ENCODE measurements at regions not wholly inside any gene's neighbourhood (a gene's known extent, or its start where the extent isn't known, plus 50 kb on each side); places are given as distances from the start of the nearest gene placed in this dataset.
"Not testable (repeated sequence)": the region's sequence is repeated elsewhere in the genome, so short reads cannot be mapped to it uniquely, and the experiment has no call there.

- Histone ChIP-seq H3K9ac (ENCODE audit: low read depth, low read length) (peak overlapping the region; percentile 58; the same call in 1 of the 2 replicates), H3K4me1 (ENCODE audit: insufficient read depth, low read length) (peaks cover 32% of the 10 kb centered on the region), H3K4me3 (ENCODE audit: low read length) (no peak overlapping the region), H3K9me3 (ENCODE audit: insufficient read depth, low read depth, low read length) (0 out of 2 replicates have a peak, but pooled peaks cover 2% of the 10 kb centered on the region), H3K36me3 (ENCODE audit: insufficient read depth, low read length) (no peaks in the 10 kb centered on the region), H3K27me3 (ENCODE audit: insufficient read depth, low read length) (no peaks in the 10 kb centered on the region), H3K27ac (ENCODE audit: low read depth, low read length) (0 out of 2 replicates have a peak overlapping the region, but pooled peaks have one; percentile 8)
- 88% methylated on average over 2 of the region's 2 CpGs for WGBS
Observed at GRCh38 chr9:82808478-82808877, 254.5 kb downstream of the RASEF start.

DNA sequence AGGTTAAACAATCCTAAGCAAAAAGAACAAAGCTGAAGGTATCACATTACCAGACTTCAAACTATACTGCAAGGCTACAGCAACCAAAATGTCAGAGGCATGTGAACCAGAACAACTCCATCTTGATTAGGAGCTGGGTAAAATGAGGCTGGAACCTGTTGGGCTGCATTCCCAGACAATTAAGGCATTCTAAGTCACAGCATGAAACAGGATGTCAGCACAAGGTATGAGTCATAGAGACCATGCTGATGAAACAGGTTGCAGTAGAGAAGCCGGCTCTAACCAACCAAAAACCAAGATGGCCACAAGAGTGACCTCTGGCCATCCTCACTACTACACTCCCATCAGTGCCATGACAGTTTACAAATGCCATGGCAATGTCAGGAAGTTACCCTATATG is 252.0 kb downstream of the RASEF start:
- 100% methylated on average over 1 of the region's 1 CpG for WGBS

DNA sequence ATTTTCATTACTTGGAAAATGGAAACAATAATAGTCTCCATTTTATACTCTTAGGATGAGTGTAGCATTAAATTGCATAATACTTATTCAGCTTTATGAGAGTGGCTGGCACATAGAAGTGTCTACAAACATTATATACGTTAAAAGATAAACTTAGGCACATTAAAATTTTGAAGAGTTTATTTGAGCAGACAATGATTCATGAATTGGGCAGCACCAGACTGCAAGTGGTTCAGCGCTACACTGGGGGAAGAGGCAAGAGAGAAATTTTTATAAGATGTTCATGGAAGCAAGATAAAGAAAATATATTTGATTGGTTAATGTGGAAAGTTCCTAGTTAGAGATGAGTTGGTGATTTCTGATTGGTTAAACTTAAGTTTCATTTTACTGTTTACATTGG is 243.7 kb downstream of the RASEF start:
- 97% methylated on average over 2 of the region's 2 CpGs for WGBS

More for the DNA sequence above, 252.0 kb downstream of the RASEF start:
- Histone ChIP-seq H3K9ac (ENCODE audit: low read depth, low read length) (0 out of 2 replicates have a peak overlapping the region, but pooled peaks have one; percentile 30), H3K36me3 (ENCODE audit: insufficient read depth, low read length) (no peaks in the 10 kb centered on the region), H3K27me3 (ENCODE audit: insufficient read depth, low read length) (no peaks in the 10 kb centered on the region), H3K4me3 (ENCODE audit: low read length) (no peak overlapping the region), H3K27ac (ENCODE audit: low read depth, low read length) (peak overlapping the region; percentile 61; the same call in 1 of the 2 replicates), H3K4me1 (ENCODE audit: insufficient read depth, low read length) (peaks cover 32% of the 10 kb centered on the region), H3K9me3 (ENCODE audit: insufficient read depth, low read depth, low read length) (0 out of 2 replicates have a peak, but pooled peaks cover 2% of the 10 kb centered on the region)

DNA sequence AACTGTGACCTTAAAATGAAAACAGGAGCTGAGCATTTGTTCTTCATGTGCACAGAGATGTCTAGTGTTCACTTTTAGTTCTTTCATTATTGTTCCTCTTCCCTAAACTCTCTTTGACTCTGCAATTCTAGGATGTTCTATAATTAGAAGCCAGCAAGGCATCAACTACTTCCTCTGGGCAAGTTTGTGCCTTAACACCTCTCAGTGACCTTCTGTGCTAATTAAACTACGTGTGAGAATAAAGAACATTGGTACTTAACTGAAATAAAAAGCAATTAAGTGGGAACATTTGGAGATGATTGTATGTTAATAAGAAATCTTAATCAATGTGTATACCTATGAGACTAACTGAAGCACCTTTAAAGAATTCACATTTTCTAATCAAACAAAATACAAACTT is 242.8 kb downstream of the RASEF start:
- Histone ChIP-seq H3K9ac (ENCODE audit: low read depth, low read length) (no peak overlapping the region), H3K27ac (ENCODE audit: low read depth, low read length) (no peak overlapping the region)
- whole genome bisulfite sequencing, result 89% methylated on average over 1 of the region's 1 CpG

More for the DNA sequence above, 243.7 kb downstream of the RASEF start:
- no peak overlapping the region for H3K4me3 ChIP-seq (ENCODE audit: low read length)
- no peaks in the 10 kb centered on the region for H3K27me3 ChIP-seq (ENCODE audit: insufficient read depth, low read length)
- no peak overlapping the region for H3K27ac ChIP-seq (ENCODE audit: low read depth, low read length)
- H3K36me3 ChIP-seq (ENCODE audit: insufficient read depth, low read length), result peaks cover 6% of the 10 kb centered on the region; the same call in 1 of the 2 replicates
- H3K4me1 ChIP-seq (ENCODE audit: insufficient read depth, low read length), result no peaks in the 10 kb centered on the region
- H3K9ac ChIP-seq (ENCODE audit: low read depth, low read length), result no peak overlapping the region
- H3K9me3 ChIP-seq (ENCODE audit: insufficient read depth, low read depth, low read length), result peaks cover 9% of the 10 kb centered on the region; the same call in 1 of the 2 replicates

GRCh38 chr9:82829818-82830217 is 233.1 kb downstream of the RASEF start:
- peaks cover 8% of the 10 kb centered on the region; the same call in 1 of the 2 replicates for H3K9me3 ChIP-seq (ENCODE audit: insufficient read depth, low read depth, low read length)
- H3K36me3 ChIP-seq (ENCODE audit: insufficient read depth, low read length), result peaks cover 21% of the 10 kb centered on the region
- no peak overlapping the region for H3K9ac ChIP-seq (ENCODE audit: low read depth, low read length)
- H3K4me1 ChIP-seq (ENCODE audit: insufficient read depth, low read length), result no peaks in the 10 kb centered on the region
- WGBS, result 68% methylated on average over 4 of the region's 4 CpGs
- H3K4me3 ChIP-seq (ENCODE audit: low read length), result no peak overlapping the region
- no peak overlapping the region for H3K27ac ChIP-seq (ENCODE audit: low read depth, low read length)
- H3K27me3 ChIP-seq (ENCODE audit: insufficient read depth, low read length), result no peaks in the 10 kb centered on the region

More for the DNA sequence above, 242.8 kb downstream of the RASEF start:
- no peaks in the 10 kb centered on the region for H3K27me3 ChIP-seq (ENCODE audit: insufficient read depth, low read length)
- no peak overlapping the region for H3K4me3 ChIP-seq (ENCODE audit: low read length)
- peaks cover 11% of the 10 kb centered on the region for H3K9me3 ChIP-seq (ENCODE audit: insufficient read depth, low read depth, low read length)
- H3K36me3 ChIP-seq (ENCODE audit: insufficient read depth, low read length), result peaks cover 11% of the 10 kb centered on the region; the same call in 1 of the 2 replicates
- H3K4me1 ChIP-seq (ENCODE audit: insufficient read depth, low read length), result no peaks in the 10 kb centered on the region

- H3K36me3 ChIP-seq (ENCODE audit: insufficient read depth, low read length), result no peaks in the 10 kb centered on the region
- peaks cover 12% of the 10 kb centered on the region for H3K4me1 ChIP-seq (ENCODE audit: insufficient read depth, low read length)
- H3K9me3 ChIP-seq (ENCODE audit: insufficient read depth, low read depth, low read length), result no peaks in the 10 kb centered on the region
- WGBS, result no CpG with 5 or more reads among the region's 2 CpGs
- no peak overlapping the region for H3K4me3 ChIP-seq (ENCODE audit: low read length)
- no peak overlapping the region for H3K27ac ChIP-seq (ENCODE audit: low read depth, low read length)
- H3K27me3 ChIP-seq (ENCODE audit: insufficient read depth, low read length), result no peaks in the 10 kb centered on the region
- no peak overlapping the region for H3K9ac ChIP-seq (ENCODE audit: low read depth, low read length)
Observed at GRCh38 chr9:82865524-82865923, 197.4 kb downstream of the RASEF start.

DNA sequence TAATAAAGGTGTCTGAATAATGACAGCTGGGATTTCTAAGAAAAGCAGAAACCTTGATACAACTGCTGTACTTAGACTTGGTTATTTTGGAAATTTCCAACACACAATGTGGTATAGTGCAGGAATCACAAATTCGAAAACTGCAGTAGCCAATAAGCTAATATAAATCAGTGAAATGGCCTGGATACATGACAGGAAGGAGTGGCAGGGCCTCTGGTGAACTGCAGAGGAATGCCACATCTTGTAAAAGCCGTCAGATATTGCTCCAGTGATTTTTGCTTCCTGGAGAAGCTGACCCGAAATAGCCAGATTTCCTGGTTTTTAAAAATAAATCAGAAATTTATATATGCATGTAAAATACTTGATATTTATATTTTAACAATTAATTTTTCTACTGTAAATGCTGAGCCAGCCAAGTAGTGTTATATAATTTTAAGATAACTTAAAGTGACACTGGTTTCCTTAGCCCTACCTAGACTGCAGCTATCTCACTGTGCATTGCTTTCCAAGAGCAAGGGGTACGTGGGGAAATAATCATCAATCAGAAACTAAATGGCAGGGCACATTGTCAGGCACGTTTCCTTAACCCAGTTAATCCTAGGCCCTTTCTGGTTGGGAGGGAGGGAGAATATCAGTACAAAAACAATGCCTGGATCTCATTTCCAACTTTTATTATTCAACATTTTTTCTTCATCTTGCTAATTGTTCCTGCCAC is 182.4 kb downstream of the RASEF start:
- Histone ChIP-seq H3K9me3 (ENCODE audit: insufficient read depth, low read depth, low read length) (no peaks in the 10 kb centered on the region), H3K4me3 (ENCODE audit: low read length) (no peak overlapping the region), H3K36me3 (ENCODE audit: insufficient read depth, low read length) (0 out of 2 replicates have a peak, but pooled peaks cover 5% of the 10 kb centered on the region), H3K27me3 (ENCODE audit: insufficient read depth, low read length) (no peaks in the 10 kb centered on the region), H3K9ac (ENCODE audit: low read depth, low read length) (no peak overlapping the region), H3K4me1 (ENCODE audit: insufficient read depth, low read length) (peaks cover 12% of the 10 kb centered on the region), H3K27ac (ENCODE audit: low read depth, low read length) (no peak overlapping the region)
- 86% methylated on average over 4 of the region's 5 CpGs for WGBS

GRCh38 chr9:82882138-82882537 is 180.8 kb downstream of the RASEF start:
- Histone ChIP-seq H3K27me3 (ENCODE audit: insufficient read depth, low read length) (no peaks in the 10 kb centered on the region), H3K4me3 (ENCODE audit: low read length) (no peak overlapping the region), H3K9me3 (ENCODE audit: insufficient read depth, low read depth, low read length) (no peaks in the 10 kb centered on the region), H3K9ac (ENCODE audit: low read depth, low read length) (0 out of 2 replicates have a peak overlapping the region, but pooled peaks have one; percentile 28), H3K4me1 (ENCODE audit: insufficient read depth, low read length) (peaks cover 12% of the 10 kb centered on the region), H3K36me3 (ENCODE audit: insufficient read depth, low read length) (0 out of 2 replicates have a peak, but pooled peaks cover 5% of the 10 kb centered on the region), H3K27ac (ENCODE audit: low read depth, low read length) (peak overlapping the region; percentile 84)
- WGBS, result 90% methylated on average over 1 of the region's 1 CpG

DNA sequence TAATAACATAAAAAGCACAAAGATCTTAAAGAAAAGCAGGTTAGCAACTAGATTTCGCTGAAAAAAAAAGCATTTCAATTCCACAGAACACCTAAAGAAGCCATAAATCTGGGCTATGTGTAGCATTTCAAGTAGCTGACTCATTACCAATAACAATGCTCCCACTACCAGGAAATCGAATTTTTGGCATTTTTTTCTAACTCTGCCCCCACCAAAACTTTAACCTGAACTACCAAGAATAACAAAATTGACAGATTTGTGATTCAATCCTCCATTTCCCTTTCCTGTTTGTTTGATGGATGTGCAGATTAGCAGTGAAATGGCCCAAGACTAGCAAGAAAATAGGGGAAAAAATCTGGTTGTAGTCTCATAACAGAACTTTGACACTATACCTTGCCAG is 180.2 kb downstream of the RASEF start:
- WGBS, result 41% methylated on average over 2 of the region's 2 CpGs
- Histone ChIP-seq H3K4me1 (ENCODE audit: insufficient read depth, low read length) (peaks cover 12% of the 10 kb centered on the region), H3K9me3 (ENCODE audit: insufficient read depth, low read depth, low read length) (no peaks in the 10 kb centered on the region), H3K4me3 (ENCODE audit: low read length) (peak overlapping the region; percentile 0; the same call in 1 of the 2 replicates), H3K27ac (ENCODE audit: low read depth, low read length) (peak overlapping the region; percentile 84), H3K27me3 (ENCODE audit: insufficient read depth, low read length) (no peaks in the 10 kb centered on the region), H3K36me3 (ENCODE audit: insufficient read depth, low read length) (0 out of 2 replicates have a peak, but pooled peaks cover 5% of the 10 kb centered on the region), H3K9ac (ENCODE audit: low read depth, low read length) (peak overlapping the region; percentile 28)

DNA sequence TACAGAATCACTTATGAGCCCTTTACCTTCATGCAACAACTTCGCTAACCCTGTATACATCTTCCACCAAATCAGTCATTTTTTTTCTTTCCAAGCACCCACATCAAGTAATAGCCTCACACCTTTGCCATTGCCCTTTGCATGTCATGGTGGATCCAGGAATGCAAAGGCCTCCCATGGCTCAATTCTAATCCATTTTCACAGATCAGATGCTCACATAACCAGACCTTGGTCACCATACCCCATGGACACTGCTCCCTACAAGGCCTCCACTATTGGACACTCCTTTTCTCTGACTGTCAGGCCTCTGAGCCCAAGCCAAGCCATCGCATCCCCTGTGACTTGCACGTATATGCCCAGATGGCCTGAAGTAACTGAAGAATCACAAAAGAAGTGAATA is 179.5 kb downstream of the RASEF start:
- Histone ChIP-seq H3K27me3 (ENCODE audit: insufficient read depth, low read length) (no peaks in the 10 kb centered on the region), H3K27ac (ENCODE audit: low read depth, low read length) (peak overlapping the region; percentile 84), H3K9ac (ENCODE audit: low read depth, low read length) (peak overlapping the region; percentile 28), H3K4me3 (ENCODE audit: low read length) (peak overlapping the region; percentile 0; the same call in 1 of the 2 replicates), H3K9me3 (ENCODE audit: insufficient read depth, low read depth, low read length) (no peaks in the 10 kb centered on the region), H3K36me3 (ENCODE audit: insufficient read depth, low read length) (0 out of 2 replicates have a peak, but pooled peaks cover 5% of the 10 kb centered on the region), H3K4me1 (ENCODE audit: insufficient read depth, low read length) (peaks cover 12% of the 10 kb centered on the region)
- WGBS, result 49% methylated on average over 2 of the region's 3 CpGs

DNA sequence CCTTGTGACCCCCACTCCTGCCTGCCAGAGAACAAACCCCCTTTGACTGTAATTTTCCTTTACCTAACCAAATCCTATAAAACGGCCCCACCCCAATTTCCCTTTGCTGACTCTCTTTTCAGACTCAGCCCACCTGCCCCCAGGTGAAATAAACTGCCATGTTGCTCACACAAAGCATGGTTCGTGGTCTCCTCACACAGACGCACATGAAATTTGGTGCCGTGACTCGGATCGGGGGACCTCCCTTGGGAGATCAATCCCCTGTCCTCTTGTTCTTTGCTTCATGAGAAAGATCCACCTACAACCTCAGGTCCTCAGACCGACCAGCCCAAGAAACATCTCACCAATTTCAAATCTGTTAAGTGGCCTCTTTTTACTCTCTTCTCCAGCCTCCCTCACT is 179.0 kb downstream of the RASEF start:
- 46% methylated on average over 7 of the region's 7 CpGs for WGBS
- H3K27me3 ChIP-seq (ENCODE audit: insufficient read depth, low read length); H3K36me3 ChIP-seq (ENCODE audit: insufficient read depth, low read length); H3K9me3 ChIP-seq (ENCODE audit: insufficient read depth, low read depth, low read length): not testable (repeated sequence)
- H3K9ac ChIP-seq (ENCODE audit: low read depth, low read length), result peak overlapping the region; percentile 54
- peak overlapping the region; percentile 42 for H3K4me3 ChIP-seq (ENCODE audit: low read length)
- H3K4me1 ChIP-seq (ENCODE audit: insufficient read depth, low read length), result peaks cover 12% of the 10 kb centered on the region
- peak overlapping the region; percentile 60; the same call in 1 of the 2 replicates for H3K27ac ChIP-seq (ENCODE audit: low read depth, low read length)

Measured in HUES64 (cell line).